ENCODE measurements at regions not wholly inside any gene's neighbourhood (a gene's known extent, or its start where the extent isn't known, plus 50 kb on each side); places are given as distances from the start of the nearest gene placed in this dataset.

- Mint-ChIP-seq H3K36me3 (ENCODE audit: low read depth) (no peaks in the 10 kb centered on the region), H3K27ac (no peak overlapping the region), H3K27me3 (peaks cover 2% of the 10 kb centered on the region), H3K4me3 (no peak overlapping the region), H3K9me3 (no peaks in the 10 kb centered on the region), H3K4me1 (no peaks in the 10 kb centered on the region)
- ChIA-PET POLR2A (no interaction called here), CTCF (no interaction called here)
- intact Hi-C loops (cut with micrococcal nuclease) = no loop called here
- no peak for DNase-seq
- TF ChIP-seq CTCF (IDR thresholded peaks at IDR 0.05) = no peak
- ATAC-seq (ENCODE audit: low read depth) = no peak
These were observed 528.5 kb upstream of the MGMT start for GRCh38 chr10:128938558-128938957.

GRCh38 chr10:128940081-128940480 lies 527.0 kb upstream of the MGMT start:
- DNase-seq (no peak), ATAC-seq (ENCODE audit: low read depth) (no peak)
- Mint-ChIP-seq H3K4me1 (no peaks in the 10 kb centered on the region), H3K4me3 (no peak overlapping the region), H3K27ac (no peak overlapping the region), H3K27me3 (peaks cover 2% of the 10 kb centered on the region), H3K9me3 (peaks cover 3% of the 10 kb centered on the region), H3K36me3 (ENCODE audit: low read depth) (no peaks in the 10 kb centered on the region)
- intact Hi-C loops (cut with micrococcal nuclease) = no loop called here
- TF ChIP-seq CTCF (IDR thresholded peaks at IDR 0.05) = no peak
- CTCF ChIA-PET = no interaction called here
- POLR2A ChIA-PET = no interaction called here

GRCh38 chr10:128943111-128943510 lies 523.9 kb upstream of the MGMT start:
- peaks cover 2% of the 10 kb centered on the region for H3K27me3 Mint-ChIP-seq
- peaks cover 11% of the 10 kb centered on the region for H3K9me3 Mint-ChIP-seq
- no peaks in the 10 kb centered on the region for H3K4me1 Mint-ChIP-seq
- no peak overlapping the region for H3K27ac Mint-ChIP-seq
- no peak for DNase-seq
- no peak for ATAC-seq (ENCODE audit: low read depth)
- TF ChIP-seq CTCF (IDR thresholded peaks at IDR 0.05) = no peak
- intact Hi-C loops (cut with micrococcal nuclease) = no loop called here
- H3K36me3 Mint-ChIP-seq (ENCODE audit: low read depth) = no peaks in the 10 kb centered on the region
- CTCF ChIA-PET = no interaction called here
- H3K4me3 Mint-ChIP-seq = no peak overlapping the region
- POLR2A ChIA-PET = no interaction called here

- intact Hi-C loops (cut with micrococcal nuclease) = no loop called here
- no peaks in the 10 kb centered on the region for H3K27me3 Mint-ChIP-seq
- ATAC-seq (ENCODE audit: low read depth) (no peak), DNase-seq (no peak)
- H3K27ac Mint-ChIP-seq = no peak overlapping the region
- CTCF ChIA-PET = no interaction called here
- no peaks in the 10 kb centered on the region for H3K36me3 Mint-ChIP-seq (ENCODE audit: low read depth)
- POLR2A ChIA-PET = no interaction called here
- H3K4me3 Mint-ChIP-seq = no peak overlapping the region
- TF ChIP-seq CTCF (IDR thresholded peaks at IDR 0.05) = no peak
- H3K9me3 Mint-ChIP-seq = peaks cover 11% of the 10 kb centered on the region
- no peaks in the 10 kb centered on the region for H3K4me1 Mint-ChIP-seq
These were observed 521.6 kb upstream of the MGMT start for GRCh38 chr10:128945398-128945797.

GRCh38 chr10:128950159-128950915 lies 516.7 kb upstream of the MGMT start:
- POLR2A ChIA-PET = no interaction called here
- Mint-ChIP-seq H3K9me3 (peaks cover 8% of the 10 kb centered on the region), H3K27ac (no peak overlapping the region), H3K36me3 (ENCODE audit: low read depth) (no peaks in the 10 kb centered on the region), H3K4me1 (no peaks in the 10 kb centered on the region), H3K4me3 (no peak overlapping the region), H3K27me3 (no peaks in the 10 kb centered on the region)
- DNase-seq (no peak), ATAC-seq (ENCODE audit: low read depth) (no peak)
- TF ChIP-seq CTCF (IDR thresholded peaks at IDR 0.05) = no peak
- intact Hi-C loops (cut with micrococcal nuclease) = no loop called here
- CTCF ChIA-PET = no interaction called here
